ENCODE measurements at regions not wholly inside any gene's neighbourhood (a gene's known extent, or its start where the extent isn't known, plus 50 kb on each side); places are given as distances from the start of the nearest gene placed in this dataset.
A peak's percentile ranks its signal among the peaks of the same experiment; 100 is the strongest.

- no peaks in the 10 kb centered on the region for H3K4me1 ChIP-seq
- no peak overlapping the region for H3K27ac ChIP-seq
- 51 to 61% methylated on average over 14 of the region's 14 CpGs for WGBS, 2 donors
- H3K36me3 ChIP-seq (ENCODE audit: low read depth, missing control alignments): no peaks in the 10 kb centered on the region
- intact Hi-C loops (cut with DNase I; ENCODE audit: low total_unique reads): no loop called here
- no peak for TF ChIP-seq POLR2A (IDR thresholded peaks at IDR 0.05)
- no peaks in the 10 kb centered on the region for H3K27me3 ChIP-seq
- no peaks in the 10 kb centered on the region for H3K9me3 ChIP-seq
- no peak overlapping the region for H3K4me3 ChIP-seq
- DNase-seq: no peak
Measured at GRCh38 chr20:22412977-22413868, 171.1 kb downstream of the FOXA2 start.

GRCh38 chr20:22411627-22412450 lies 172.5 kb downstream of the FOXA2 start:
- DNase-seq: peak; percentile 78
- WGBS, 2 donors: 53 to 56% methylated on average over 12 of the region's 12 CpGs
- no peak overlapping the region for H3K4me3 ChIP-seq
- intact Hi-C loops (cut with DNase I; ENCODE audit: low total_unique reads): no loop called here
- TF ChIP-seq POLR2A (IDR thresholded peaks at IDR 0.05) (no peak), CTCF (IDR thresholded peaks at IDR 0.05) (no peak)
- H3K4me1 ChIP-seq: no peaks in the 10 kb centered on the region
- no peaks in the 10 kb centered on the region for H3K27me3 ChIP-seq
- H3K36me3 ChIP-seq (ENCODE audit: low read depth, missing control alignments): no peaks in the 10 kb centered on the region
- no peaks in the 10 kb centered on the region for H3K9me3 ChIP-seq
- H3K27ac ChIP-seq: peak overlapping the region; percentile 21 to 22

GRCh38 chr20:22411286-22411626 lies 173.1 kb downstream of the FOXA2 start:
- 51 to 61% methylated on average over 1 of the region's 1 CpG for WGBS, 2 donors
- H3K36me3 ChIP-seq (ENCODE audit: low read depth, missing control alignments): no peaks in the 10 kb centered on the region
- no peaks in the 10 kb centered on the region for H3K27me3 ChIP-seq
- no peak for DNase-seq
- peak overlapping the region in 1 of 2 donors; percentile 21 for H3K27ac ChIP-seq
- H3K4me3 ChIP-seq: no peak overlapping the region
- intact Hi-C loops (cut with DNase I; ENCODE audit: low total_unique reads): no loop called here
- no peaks in the 10 kb centered on the region for H3K9me3 ChIP-seq
- TF ChIP-seq POLR2A (IDR thresholded peaks at IDR 0.05): no peak
- no peaks in the 10 kb centered on the region for H3K4me1 ChIP-seq

GRCh38 chr20:22410556-22411130 lies 173.7 kb downstream of the FOXA2 start:
- no peak for DNase-seq
- intact Hi-C loops (cut with DNase I; ENCODE audit: low total_unique reads): no loop called here
- TF ChIP-seq POLR2A (IDR thresholded peaks at IDR 0.05): no peak
- no peak for TF ChIP-seq CTCF (IDR thresholded peaks at IDR 0.05)
- WGBS, 2 donors: 77 to 81% methylated on average over 4 of the region's 4 CpGs
- Histone ChIP-seq H3K4me3 (no peak overlapping the region), H3K27me3 (no peaks in the 10 kb centered on the region), H3K9me3 (no peaks in the 10 kb centered on the region), H3K27ac (no peak overlapping the region), H3K36me3 (ENCODE audit: low read depth, missing control alignments) (no peaks in the 10 kb centered on the region), H3K4me1 (no peaks in the 10 kb centered on the region)

- no peak for DNase-seq
- Histone ChIP-seq H3K27me3 (no peaks in the 10 kb centered on the region), H3K4me3 (no peak overlapping the region), H3K9me3 (no peaks in the 10 kb centered on the region), H3K4me1 (peaks cover 7% of the 10 kb centered on the region), H3K36me3 (ENCODE audit: low read depth, missing control alignments) (no peaks in the 10 kb centered on the region), H3K27ac (no peak overlapping the region)
- intact Hi-C loops (cut with DNase I; ENCODE audit: low total_unique reads): no loop called here
- 71 to 85% methylated on average over 2 of the region's 2 CpGs for WGBS, 2 donors
- TF ChIP-seq CTCF (IDR thresholded peaks at IDR 0.05) (no peak), POLR2A (IDR thresholded peaks at IDR 0.05) (no peak)
Measured at GRCh38 chr20:22408521-22409402, 175.6 kb downstream of the FOXA2 start.

All from testis (tissue), 2 donors.